GM19035 (cell line): ENCODE measurements at regions not wholly inside any gene's neighbourhood (a gene's known extent, or its start where the extent isn't known, plus 50 kb on each side); places are given as distances from the start of the nearest gene placed in this dataset.

Experiments
- ATAC-seq: cut with Tn5 transposase; IDR thresholded peaks from one replicate; pipeline ENCODE4 v1.9.1; 2021; ENCODE audit not compliant: unreplicated experiment

GRCh38 chr10:44326474-44327030 is 58.3 kb downstream of the CXCL12 start:
- no peak for ATAC-seq

GRCh38 chr10:44325596-44326307 is 59.1 kb downstream of the CXCL12 start:
- no peak for ATAC-seq

- ATAC-seq, result no peak
These were observed 59.7 kb downstream of the CXCL12 start for GRCh38 chr10:44325157-44325556.

GRCh38 chr10:44323838-44324237 is 61.1 kb downstream of the CXCL12 start:
- ATAC-seq, result no peak

- ATAC-seq, result no peak
These were observed 62.8 kb downstream of the CXCL12 start for GRCh38 chr10:44322137-44322536.

- no peak for ATAC-seq
These were observed 64.1 kb downstream of the CXCL12 start for GRCh38 chr10:44320756-44321155.

- no peak for ATAC-seq
These were observed 67.0 kb downstream of the CXCL12 start for GRCh38 chr10:44317856-44318255.

- no peak for ATAC-seq
These were observed 68.0 kb downstream of the CXCL12 start for GRCh38 chr10:44316922-44317215.

GRCh38 chr10:44316187-44316921 is 68.5 kb downstream of the CXCL12 start:
- no peak for ATAC-seq

GRCh38 chr10:44314802-44315460 is 70.0 kb downstream of the CXCL12 start:
- no peak for ATAC-seq

- ATAC-seq, result no peak
These were observed 71.1 kb downstream of the CXCL12 start for GRCh38 chr10:44313761-44314165.

- no peak for ATAC-seq
These were observed 72.5 kb downstream of the CXCL12 start for GRCh38 chr10:44312401-44312800.

- no peak for ATAC-seq
These were observed 73.3 kb downstream of the CXCL12 start for GRCh38 chr10:44311563-44312051.

- ATAC-seq, result peak; percentile 85
These were observed 73.9 kb downstream of the CXCL12 start for GRCh38 chr10:44310762-44311562.

GRCh38 chr10:44309939-44310761 is 74.7 kb downstream of the CXCL12 start:
- ATAC-seq, result no peak

GRCh38 chr10:44309361-44309760 is 75.5 kb downstream of the CXCL12 start:
- ATAC-seq, result no peak

GRCh38 chr10:44308935-44309334 is 76.0 kb downstream of the CXCL12 start:
- no peak for ATAC-seq

- ATAC-seq, result no peak
These were observed 77.2 kb downstream of the CXCL12 start for GRCh38 chr10:44307691-44308090.

GRCh38 chr10:44306762-44307161 is 78.1 kb downstream of the CXCL12 start:
- ATAC-seq, result no peak

GRCh38 chr10:44306147-44306710 is 78.7 kb downstream of the CXCL12 start:
- no peak for ATAC-seq
